Gastrocnemius medialis (tissue), 4 donors: ENCODE measurements at regions not wholly inside any gene's neighbourhood (a gene's known extent, or its start where the extent isn't known, plus 50 kb on each side); places are given as distances from the start of the nearest gene placed in this dataset.
"Not testable (repeated sequence)": the region's sequence is repeated elsewhere in the genome, so short reads cannot be mapped to it uniquely, and the experiment has no call there.

Experiments used
- ATAC-seq, 2 donors: fragments of 150-250 bp; one replicate each; pipeline ENCODE4 v1.9.1; 2016
- DNase-seq, 2 donors: peaks; one replicate each; pipeline ENCODE4 v3.0.0-alpha.2; 2019
- H3K27ac ChIP-seq, 4 donors: fragments of 200-600 bp; sonication (generic); 1 replicate in 1 of 4; 2 replicates in 3 of 4; pipeline ENCODE4 v1.5.1; 2016 to 2018; ENCODE audit warnings: mild to moderate bottlenecking in 2 of 4, moderate library complexity in 1 of 4
- H3K27me3 ChIP-seq, 3 donors: fragments of 200-600 bp; sonication (generic) in 2 of 3; 1 replicate in 1 of 3; 2 replicates in 2 of 3; pipeline versions ENCODE4 v1.5.1 to v1.6.0; 2016 to 2019; ENCODE audit warnings: mild to moderate bottlenecking in 1 of 3, moderate library complexity in 1 of 3
- H3K36me3 ChIP-seq, 2 donors: fragments of 200-600 bp; sonication (generic) in 1 of 2; one replicate each; pipeline ENCODE4 v1.5.1; 2017 to 2018
- H3K4me1 ChIP-seq, 2 donors: fragments of 200-600 bp; sonication (generic) in 1 of 2; one replicate each; pipeline ENCODE4 v1.5.1; 2016 to 2017; ENCODE audit warnings: mild to moderate bottlenecking in 2 of 2
- H3K4me3 ChIP-seq, 4 donors: fragments of 200-600 bp; sonication (generic) in 3 of 4; 1 replicate in 1 of 4; 2 replicates in 3 of 4; pipeline ENCODE4 v1.5.1; 2016 to 2019; ENCODE audit warnings: mild to moderate bottlenecking in 2 of 4
- H3K9me3 ChIP-seq, 3 donors: fragments of 200-600 bp; sonication (generic) in 2 of 3; 1 replicate in 1 of 3; 2 replicates in 2 of 3; pipeline ENCODE4 v1.5.1; 2016 to 2019
- POLR2A ChIP-seq, 2 donors: fragments of 450-650 bp; IDR thresholded peaks; one replicate each; pipeline ENCODE4 v1.6.1; 2017; ENCODE audit warnings: antibody characterized with exemption in 2 of 2, mild to moderate bottlenecking in 2 of 2, moderate library complexity in 2 of 2
- in situ Hi-C, 4 donors: fragments of 200-750 bp; cut with MboI; loops; one replicate each; pipeline versions ENCODE4 v1.15.0 to v1.8.0; 2017; ENCODE audit warnings: low sequenced_read_pairs in 4 of 4
- intact Hi-C: fragments of 100-400 bp; cut with DNase I; formaldehyde crosslinking; loops from one replicate; pipeline ENCODE4 v1.15.1; 2023; ENCODE audit warnings: low total_unique reads
- TF ChIP-seq, protein P1 (sequence below), 5 experiments: fragments of 450-650 bp in 3 of 5; fragments of 200-600 bp in 2 of 5; sonication (generic) in 2 of 5; IDR thresholded peaks in 4 of 5; conservative IDR thresholded peaks in 1 of 5; 1 replicate in 4 of 5; 2 replicates in 1 of 5; pipeline ENCODE4 v1.5.1; 2016 to 2019; ENCODE audit warnings: antibody characterized with exemption in 5 of 5, mild to moderate bottlenecking in 3 of 5, moderate library complexity in 3 of 5

DNA sequence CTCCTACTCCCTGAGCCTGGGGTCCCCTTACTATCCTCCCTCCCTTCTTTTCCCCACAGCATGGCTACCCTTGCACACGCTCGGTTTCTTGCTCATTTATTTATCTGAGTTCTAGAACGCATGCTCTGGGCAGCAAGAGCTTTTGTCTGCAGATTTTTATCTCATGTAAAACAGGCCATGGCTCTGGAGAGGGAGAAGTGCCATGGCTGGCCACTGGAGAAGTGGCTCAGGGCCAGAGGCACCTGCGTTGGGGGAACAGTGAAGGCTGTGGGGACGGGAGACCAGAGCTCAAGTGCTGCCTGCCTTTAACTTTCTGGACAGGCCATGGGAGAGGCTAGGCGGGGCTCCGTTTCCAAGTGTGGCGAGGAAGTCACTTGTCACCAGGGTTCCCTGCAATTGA is 177.7 kb upstream of the SULF2 start:
- Histone ChIP-seq H3K27me3 (no peaks in the 10 kb centered on the region), H3K9me3 (no peaks in the 10 kb centered on the region), H3K4me3 (no peak overlapping the region), H3K27ac (no peak overlapping the region), H3K36me3 (no peaks in the 10 kb centered on the region), H3K4me1 (no peaks in the 10 kb centered on the region)
- no peak for TF ChIP-seq POLR2A (IDR thresholded peaks at IDR 0.05)
- TF ChIP-seq, protein P1, sequence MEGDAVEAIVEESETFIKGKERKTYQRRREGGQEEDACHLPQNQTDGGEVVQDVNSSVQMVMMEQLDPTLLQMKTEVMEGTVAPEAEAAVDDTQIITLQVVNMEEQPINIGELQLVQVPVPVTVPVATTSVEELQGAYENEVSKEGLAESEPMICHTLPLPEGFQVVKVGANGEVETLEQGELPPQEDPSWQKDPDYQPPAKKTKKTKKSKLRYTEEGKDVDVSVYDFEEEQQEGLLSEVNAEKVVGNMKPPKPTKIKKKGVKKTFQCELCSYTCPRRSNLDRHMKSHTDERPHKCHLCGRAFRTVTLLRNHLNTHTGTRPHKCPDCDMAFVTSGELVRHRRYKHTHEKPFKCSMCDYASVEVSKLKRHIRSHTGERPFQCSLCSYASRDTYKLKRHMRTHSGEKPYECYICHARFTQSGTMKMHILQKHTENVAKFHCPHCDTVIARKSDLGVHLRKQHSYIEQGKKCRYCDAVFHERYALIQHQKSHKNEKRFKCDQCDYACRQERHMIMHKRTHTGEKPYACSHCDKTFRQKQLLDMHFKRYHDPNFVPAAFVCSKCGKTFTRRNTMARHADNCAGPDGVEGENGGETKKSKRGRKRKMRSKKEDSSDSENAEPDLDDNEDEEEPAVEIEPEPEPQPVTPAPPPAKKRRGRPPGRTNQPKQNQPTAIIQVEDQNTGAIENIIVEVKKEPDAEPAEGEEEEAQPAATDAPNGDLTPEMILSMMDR (IDR thresholded peaks at IDR 0.05 in 4 of 5, conservative IDR thresholded peaks at IDR 0.05 in 1 of 5) = no peak
- in situ Hi-C loops (no loop called here), intact Hi-C loops (no loop called here)
- DNase-seq (no peak), ATAC-seq (no peak)

DNA sequence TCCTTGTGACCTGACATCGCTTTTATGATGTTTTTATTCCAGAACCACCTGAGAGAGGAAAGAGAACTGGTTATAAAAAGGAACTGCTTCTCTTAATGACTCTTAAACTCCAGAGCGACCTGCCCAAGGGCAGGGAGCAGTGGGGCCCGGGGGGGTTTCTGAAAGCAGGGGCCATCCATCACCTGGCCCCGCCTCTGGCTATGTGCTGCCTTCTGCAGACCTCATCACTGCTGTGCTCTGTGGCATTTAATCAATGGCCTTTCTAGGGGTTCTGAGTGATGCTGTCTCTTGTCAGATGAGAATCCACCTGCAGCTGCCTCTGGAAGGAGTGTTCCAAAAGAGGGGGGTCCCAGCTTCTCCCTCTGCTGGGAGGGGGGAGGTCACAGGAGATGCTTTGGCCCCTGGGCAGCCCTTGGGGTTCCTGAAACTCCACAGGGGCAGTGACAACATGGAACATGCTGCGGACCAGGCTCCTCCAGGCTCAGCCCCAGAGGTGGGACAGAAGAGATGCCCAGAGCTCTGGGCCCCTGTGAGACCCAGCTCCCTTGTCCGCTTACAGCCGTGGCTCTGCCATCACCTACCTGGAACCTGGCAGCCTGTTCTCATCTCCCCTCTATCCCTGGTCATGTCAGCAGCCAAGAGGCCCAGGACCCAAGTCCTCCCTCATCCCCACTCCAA is 177.1 kb upstream of the SULF2 start:
- ATAC-seq (no peak), DNase-seq (no peak)
- H3K4me3 ChIP-seq = no peak overlapping the region
- H3K36me3 ChIP-seq = no peaks in the 10 kb centered on the region
- TF ChIP-seq, protein P1 (IDR thresholded peaks at IDR 0.05 in 4 of 5, conservative IDR thresholded peaks at IDR 0.05 in 1 of 5) = no peak
- TF ChIP-seq POLR2A (IDR thresholded peaks at IDR 0.05) = no peak
- intact Hi-C loops (no loop called here), in situ Hi-C loops (no loop called here)
- no peaks in the 10 kb centered on the region for H3K9me3 ChIP-seq
- H3K27me3 ChIP-seq = peaks cover 0 to under 1% (median 0%) of the 10 kb centered on the region in 3 donors
- H3K4me1 ChIP-seq = no peaks in the 10 kb centered on the region
- H3K27ac ChIP-seq = no peak overlapping the region

DNA sequence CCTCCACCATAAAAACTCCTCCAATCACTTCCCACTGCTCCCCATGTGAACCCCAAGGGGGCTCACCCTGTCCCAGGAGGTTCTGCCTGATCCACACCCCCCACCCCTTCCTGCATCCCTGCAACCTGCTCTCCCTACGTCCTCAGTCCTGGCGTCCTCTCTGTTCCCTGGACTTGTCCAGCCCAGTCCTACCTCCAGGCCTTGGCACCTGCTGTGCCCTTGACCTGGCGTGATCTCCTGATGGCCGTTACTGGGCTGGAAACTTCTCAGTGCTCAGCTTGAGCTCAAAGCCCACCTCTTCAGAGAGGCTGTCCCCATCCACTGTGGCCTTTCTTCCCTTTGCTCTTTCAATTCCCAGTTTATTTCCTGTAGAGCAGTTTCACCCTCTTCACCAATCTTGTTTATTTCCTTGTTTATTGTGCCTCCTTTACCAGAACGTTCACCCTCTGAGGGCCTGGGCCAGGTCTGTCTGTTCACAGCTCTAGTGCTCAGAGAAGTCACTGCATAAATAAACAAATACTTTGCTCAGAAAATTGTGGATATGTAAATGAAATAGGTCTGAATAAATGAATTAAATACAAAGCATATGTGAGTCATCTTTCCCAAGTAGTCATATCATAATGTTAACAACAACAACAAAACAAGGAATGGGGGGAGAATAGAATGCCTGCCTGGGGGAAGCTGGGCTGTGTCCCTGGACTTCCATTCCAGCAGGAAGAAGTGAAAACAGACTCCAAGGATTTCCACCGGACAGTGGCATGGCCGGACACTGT is 175.7 kb upstream of the SULF2 start:
- TF ChIP-seq, protein P1 (IDR thresholded peaks at IDR 0.05 in 4 of 5, conservative IDR thresholded peaks at IDR 0.05 in 1 of 5) = no peak
- no peak for TF ChIP-seq POLR2A (IDR thresholded peaks at IDR 0.05)
- Histone ChIP-seq H3K4me1 (no peaks in the 10 kb centered on the region), H3K36me3 (no peaks in the 10 kb centered on the region), H3K4me3 (no peak overlapping the region), H3K27ac (no peak overlapping the region), H3K9me3 (no peaks in the 10 kb centered on the region), H3K27me3 (peaks cover 0 to 5% (median 0%) of the 10 kb centered on the region in 3 donors)
- DNase-seq (no peak), ATAC-seq (no peak)
- intact Hi-C loops = no loop called here
- in situ Hi-C loops = no loop called here

DNA sequence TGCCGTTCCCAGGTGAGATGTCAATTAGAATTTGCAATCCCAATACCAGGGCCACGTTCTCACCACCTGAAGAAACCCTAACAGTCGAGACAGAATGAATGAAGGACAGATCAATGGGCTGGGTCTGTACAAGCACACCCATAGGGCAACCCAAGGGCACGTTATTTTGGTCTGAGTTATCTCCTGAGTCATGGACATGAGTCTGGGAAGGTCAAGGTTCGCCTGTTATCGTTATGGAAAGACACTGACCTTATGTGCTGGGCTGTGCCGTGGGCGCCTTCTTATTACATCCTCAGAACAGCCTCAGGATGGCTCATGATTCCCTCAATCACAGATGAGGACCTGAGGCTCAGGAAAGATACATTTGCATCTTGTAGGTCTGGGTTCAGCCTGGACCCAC is 175.0 kb upstream of the SULF2 start:
- no peaks in the 10 kb centered on the region for H3K9me3 ChIP-seq
- H3K27ac ChIP-seq = no peak overlapping the region
- intact Hi-C loops = no loop called here
- H3K4me1 ChIP-seq = no peaks in the 10 kb centered on the region
- peaks cover 0 to 5% (median 0%) of the 10 kb centered on the region in 3 donors for H3K27me3 ChIP-seq
- no peak for ATAC-seq
- in situ Hi-C loops = no loop called here
- TF ChIP-seq POLR2A (IDR thresholded peaks at IDR 0.05) = no peak
- TF ChIP-seq, protein P1 (IDR thresholded peaks at IDR 0.05 in 4 of 5, conservative IDR thresholded peaks at IDR 0.05 in 1 of 5) = no peak
- DNase-seq = no peak
- no peaks in the 10 kb centered on the region for H3K36me3 ChIP-seq
- no peak overlapping the region for H3K4me3 ChIP-seq

DNA sequence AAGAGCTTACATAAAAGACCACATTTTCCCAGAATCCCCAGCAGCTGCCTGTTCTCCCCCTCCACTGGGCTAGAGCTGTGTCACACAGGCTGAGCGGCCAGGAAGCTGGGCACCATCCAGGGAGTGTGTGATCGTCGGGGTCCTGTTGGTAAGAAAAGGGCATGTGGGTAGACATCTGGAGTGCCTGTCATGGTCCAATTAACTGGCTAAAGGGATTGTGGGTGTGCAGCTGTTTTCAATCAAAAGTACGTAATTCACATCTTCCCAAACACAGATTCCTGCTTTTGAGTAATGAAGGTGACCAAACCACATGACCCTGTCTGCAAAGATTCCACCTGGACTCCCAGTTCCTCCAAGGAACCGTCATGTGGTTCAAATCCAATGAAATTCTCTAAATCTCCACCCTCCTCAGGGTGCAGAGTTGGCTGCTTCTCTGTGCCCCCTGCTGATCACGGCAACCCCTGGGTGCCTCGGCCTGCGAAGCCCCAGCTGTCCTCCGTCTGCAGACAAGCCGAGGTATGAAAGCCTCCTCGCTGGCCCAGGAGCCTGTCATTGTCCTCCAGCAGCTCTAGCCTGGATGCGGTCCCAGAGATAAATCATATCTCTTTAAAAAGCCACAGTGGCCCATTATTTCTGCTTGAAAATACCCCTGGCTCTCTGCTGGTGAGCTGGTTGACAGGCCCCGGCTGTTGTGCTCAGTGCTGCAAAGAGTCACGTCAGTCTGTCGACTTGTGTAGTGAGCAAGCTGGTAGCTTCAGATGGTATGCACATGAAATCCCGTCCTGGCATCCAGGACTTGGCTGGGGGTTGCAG is 172.9 kb upstream of the SULF2 start:
- in situ Hi-C loops, DNase-seq: not testable (repeated sequence)

More for the DNA sequence above, 172.9 kb upstream of the SULF2 start:
- H3K4me1 ChIP-seq, H3K27ac ChIP-seq, intact Hi-C loops, H3K36me3 ChIP-seq, ATAC-seq, H3K9me3 ChIP-seq, H3K27me3 ChIP-seq, H3K4me3 ChIP-seq: not testable (repeated sequence)
